Activated T-cell treated with anti-CD3 and anti-CD28 coated beads, Interleukin-2, amount 50 U/mL, for 4 hours (primary cell): ENCODE measurements at regions not wholly inside any gene's neighbourhood (a gene's known extent, or its start where the extent isn't known, plus 50 kb on each side); places are given as distances from the start of the nearest gene placed in this dataset.
"Not testable (repeated sequence)": the region's sequence is repeated elsewhere in the genome, so short reads cannot be mapped to it uniquely, and the experiment has no call there.

Source experiments
- ATAC-seq, 2 donors: fragments of 200-7000 bp; cut with Tn5 transposase; one replicate each; pipeline ENCODE4 v1.10.0; 2021
- DNase-seq: peaks from one replicate; pipeline ENCODE4 v3.0.0-alpha.2; 2020
- H3K27me3 Mint-ChIP-seq: one replicate; pipeline ENCODE4 v1.8.0; 2021; ENCODE audit warnings: low read depth, mixed read lengths
- H3K36me3 Mint-ChIP-seq: one replicate; pipeline ENCODE4 v1.8.0; 2022; ENCODE audit warnings: mixed read lengths; ENCODE audit not compliant: insufficient read depth
- H3K4me1 Mint-ChIP-seq: one replicate; pipeline ENCODE4 v1.8.0; 2021; ENCODE audit warnings: low read depth, mixed read lengths
- H3K4me3 Mint-ChIP-seq: one replicate; pipeline ENCODE4 v1.8.0; 2021; ENCODE audit warnings: mild to moderate bottlenecking, moderate library complexity, mixed read lengths
- H3K9me3 Mint-ChIP-seq: one replicate; pipeline ENCODE4 v1.8.0; 2021; ENCODE audit warnings: mixed read lengths

- no peaks in the 10 kb centered on the region for H3K27me3 Mint-ChIP-seq
- H3K9me3 Mint-ChIP-seq = no peaks in the 10 kb centered on the region
- H3K4me3 Mint-ChIP-seq = no peak overlapping the region
- no peaks in the 10 kb centered on the region for H3K36me3 Mint-ChIP-seq
- DNase-seq (no peak), ATAC-seq (no peak)
- no peaks in the 10 kb centered on the region for H3K4me1 Mint-ChIP-seq
Observed at GRCh38 chr3:27567251-27567650, 83.1 kb upstream of the SLC4A7 start.

GRCh38 chr3:27565201-27565852, 81.1 kb upstream of the SLC4A7 start:
- Mint-ChIP-seq H3K27me3 (no peaks in the 10 kb centered on the region), H3K9me3 (no peaks in the 10 kb centered on the region), H3K4me3 (no peak overlapping the region), H3K36me3 (no peaks in the 10 kb centered on the region), H3K4me1 (no peaks in the 10 kb centered on the region)
- DNase-seq (no peak), ATAC-seq (no peak)

GRCh38 chr3:27561576-27561975, 77.4 kb upstream of the SLC4A7 start:
- Mint-ChIP-seq H3K4me3 (no peak overlapping the region), H3K36me3 (no peaks in the 10 kb centered on the region), H3K27me3 (peaks cover 1% of the 10 kb centered on the region), H3K4me1 (no peaks in the 10 kb centered on the region), H3K9me3 (no peaks in the 10 kb centered on the region)
- DNase-seq (no peak), ATAC-seq (no peak)

- Mint-ChIP-seq H3K4me1 (no peaks in the 10 kb centered on the region), H3K27me3 (peaks cover 1% of the 10 kb centered on the region), H3K4me3 (no peak overlapping the region), H3K9me3 (no peaks in the 10 kb centered on the region), H3K36me3 (no peaks in the 10 kb centered on the region)
- ATAC-seq = no peak
- DNase-seq = no peak
Observed at GRCh38 chr3:27560484-27561056, 76.4 kb upstream of the SLC4A7 start.

GRCh38 chr3:27559835-27560234, 75.7 kb upstream of the SLC4A7 start:
- Mint-ChIP-seq H3K36me3 (no peaks in the 10 kb centered on the region), H3K4me1 (no peaks in the 10 kb centered on the region), H3K27me3 (peaks cover 1% of the 10 kb centered on the region), H3K4me3 (no peak overlapping the region), H3K9me3 (no peaks in the 10 kb centered on the region)
- no peak for ATAC-seq
- no peak for DNase-seq

GRCh38 chr3:27559381-27559780, 75.2 kb upstream of the SLC4A7 start:
- Mint-ChIP-seq H3K27me3 (peaks cover 1% of the 10 kb centered on the region), H3K9me3 (no peaks in the 10 kb centered on the region), H3K4me3 (no peak overlapping the region), H3K36me3 (no peaks in the 10 kb centered on the region), H3K4me1 (no peaks in the 10 kb centered on the region)
- no peak for DNase-seq
- no peak for ATAC-seq

- Mint-ChIP-seq H3K27me3 (peaks cover 1% of the 10 kb centered on the region), H3K9me3 (no peaks in the 10 kb centered on the region), H3K36me3 (no peaks in the 10 kb centered on the region), H3K4me3 (no peak overlapping the region), H3K4me1 (no peaks in the 10 kb centered on the region)
- ATAC-seq (no peak), DNase-seq (no peak)
Observed at GRCh38 chr3:27557411-27557810, 73.2 kb upstream of the SLC4A7 start.

- peaks cover 1% of the 10 kb centered on the region for H3K27me3 Mint-ChIP-seq
- ATAC-seq = no peak
- no peak overlapping the region for H3K4me3 Mint-ChIP-seq
- no peaks in the 10 kb centered on the region for H3K4me1 Mint-ChIP-seq
- DNase-seq = no peak
- peaks cover 5% of the 10 kb centered on the region for H3K9me3 Mint-ChIP-seq
- H3K36me3 Mint-ChIP-seq = no peaks in the 10 kb centered on the region
Observed at GRCh38 chr3:27556887-27557286, 72.7 kb upstream of the SLC4A7 start.

GRCh38 chr3:27554706-27555105, 70.5 kb upstream of the SLC4A7 start:
- H3K4me1 Mint-ChIP-seq = no peaks in the 10 kb centered on the region
- H3K27me3 Mint-ChIP-seq = peaks cover 1% of the 10 kb centered on the region
- DNase-seq = no peak
- H3K4me3 Mint-ChIP-seq = no peak overlapping the region
- no peaks in the 10 kb centered on the region for H3K36me3 Mint-ChIP-seq
- no peak for ATAC-seq
- H3K9me3 Mint-ChIP-seq = peaks cover 7% of the 10 kb centered on the region

- Mint-ChIP-seq H3K4me1 (no peaks in the 10 kb centered on the region), H3K4me3 (no peak overlapping the region), H3K36me3 (no peaks in the 10 kb centered on the region), H3K27me3 (no peaks in the 10 kb centered on the region), H3K9me3 (peaks cover 7% of the 10 kb centered on the region)
- ATAC-seq (no peak), DNase-seq (no peak)
Observed at GRCh38 chr3:27553886-27554540, 69.8 kb upstream of the SLC4A7 start.

- ATAC-seq, H3K9me3 Mint-ChIP-seq, H3K36me3 Mint-ChIP-seq, DNase-seq, H3K4me3 Mint-ChIP-seq, H3K4me1 Mint-ChIP-seq, H3K27me3 Mint-ChIP-seq: not testable (repeated sequence)
Observed at GRCh38 chr3:27552708-27553107, 68.5 kb upstream of the SLC4A7 start.

- H3K36me3 Mint-ChIP-seq, H3K4me1 Mint-ChIP-seq, H3K9me3 Mint-ChIP-seq, H3K27me3 Mint-ChIP-seq, ATAC-seq, DNase-seq, H3K4me3 Mint-ChIP-seq: not testable (repeated sequence)
Observed at GRCh38 chr3:27551413-27551812, 67.2 kb upstream of the SLC4A7 start.

- no peak for DNase-seq
- no peaks in the 10 kb centered on the region for H3K36me3 Mint-ChIP-seq
- no peaks in the 10 kb centered on the region for H3K9me3 Mint-ChIP-seq
- no peak for ATAC-seq
- H3K4me1 Mint-ChIP-seq = peaks cover 14% of the 10 kb centered on the region
- H3K4me3 Mint-ChIP-seq = no peak overlapping the region
- H3K27me3 Mint-ChIP-seq = no peaks in the 10 kb centered on the region
Observed at GRCh38 chr3:27545061-27545460, 60.9 kb upstream of the SLC4A7 start.

GRCh38 chr3:27544372-27544865, 60.2 kb upstream of the SLC4A7 start:
- H3K4me1 Mint-ChIP-seq = peaks cover 14% of the 10 kb centered on the region
- H3K27me3 Mint-ChIP-seq = no peaks in the 10 kb centered on the region
- H3K36me3 Mint-ChIP-seq = no peaks in the 10 kb centered on the region
- no peak for DNase-seq
- no peak overlapping the region for H3K4me3 Mint-ChIP-seq
- no peaks in the 10 kb centered on the region for H3K9me3 Mint-ChIP-seq
- ATAC-seq = peak; percentile 34 to 52

GRCh38 chr3:27542476-27542875, 58.3 kb upstream of the SLC4A7 start:
- Mint-ChIP-seq H3K9me3 (no peaks in the 10 kb centered on the region), H3K4me3 (no peak overlapping the region), H3K36me3 (no peaks in the 10 kb centered on the region), H3K27me3 (no peaks in the 10 kb centered on the region), H3K4me1 (peaks cover 14% of the 10 kb centered on the region)
- ATAC-seq = no peak
- DNase-seq = no peak
